ENCODE measurements at regions not wholly inside any gene's neighbourhood (a gene's known extent, or its start where the extent isn't known, plus 50 kb on each side); places are given as distances from the start of the nearest gene placed in this dataset.

DNA sequence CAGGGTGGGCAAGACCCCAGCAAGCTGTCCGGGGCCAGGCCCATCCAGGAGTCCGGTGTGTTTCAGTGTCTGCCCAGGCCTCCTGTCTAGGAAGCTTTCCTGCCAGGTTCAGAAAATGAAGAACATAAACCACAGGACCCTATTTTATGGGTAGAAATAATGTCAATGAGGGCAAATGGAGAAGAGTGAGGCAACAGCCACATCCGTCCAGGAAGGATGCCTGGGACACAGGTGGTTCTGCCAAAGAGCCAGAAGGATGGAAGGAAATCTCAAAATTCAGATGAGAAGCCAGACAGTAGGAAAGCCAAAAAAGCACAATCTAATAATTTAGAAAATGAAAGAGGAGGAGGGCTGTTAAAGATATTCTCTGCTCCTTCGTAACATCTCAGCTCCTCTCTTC lies 262.3 kb downstream of the AUH start:
- Histone ChIP-seq H3K9ac (ENCODE audit: low read length) (peak overlapping the region; percentile 5), H2AFZ (ENCODE audit: low read length) (no peak overlapping the region), H3K27ac (ENCODE audit: low read length) (peak overlapping the region; percentile 74), H3K9me3 (ENCODE audit: low read length) (no peaks in the 10 kb centered on the region), H4K20me1 (ENCODE audit: low read length) (no peaks in the 10 kb centered on the region), H3K9me2 (replicated peaks; ENCODE audit: low read length) (no peaks in the 10 kb centered on the region), H3K79me2 (ENCODE audit: low read length) (no peaks in the 10 kb centered on the region), H3K4me2 (ENCODE audit: low read length) (peak overlapping the region; percentile 70), H3K36me3 (ENCODE audit: low read depth, low read length) (no peaks in the 10 kb centered on the region), H3K27me3 (ENCODE audit: low read length) (no peaks in the 10 kb centered on the region), H3K4me1 (ENCODE audit: insufficient read depth, low read length) (peaks cover 22% of the 10 kb centered on the region), H3F3A (ENCODE audit: low read length, unreplicated experiment) (no peaks in the 10 kb centered on the region), H3K4me3 (ENCODE audit: low read length) (peak overlapping the region; percentile 42; the same call in 1 of the 2 replicates)
- intact Hi-C loops (cut with micrococcal nuclease) = no loop called here
- no TSS peak for BruUV-seq (replicated peaks)
- ChIA-PET CTCF (interaction anchor here (0.5 kb wide), 1 partner anchor 132 kb away, joined by 3 read pairs; no protein-coding TSS in a partner anchor), POLR2A (ENCODE audit: unreplicated experiment) (interaction anchor here (0.6 kb wide), 1 partner anchor 103 kb away, joined by 4 read pairs; no protein-coding TSS in a partner anchor)
- TF ChIP-seq EZH2phosphoT487 (IDR thresholded peaks at IDR 0.05; ENCODE audit: borderline replicate concordance, low read length) (no peak), EZH2 (IDR thresholded peaks at IDR 0.05; ENCODE audit: low read length, unreplicated experiment) (no peak)
- TF ChIP-seq, protein P1, sequence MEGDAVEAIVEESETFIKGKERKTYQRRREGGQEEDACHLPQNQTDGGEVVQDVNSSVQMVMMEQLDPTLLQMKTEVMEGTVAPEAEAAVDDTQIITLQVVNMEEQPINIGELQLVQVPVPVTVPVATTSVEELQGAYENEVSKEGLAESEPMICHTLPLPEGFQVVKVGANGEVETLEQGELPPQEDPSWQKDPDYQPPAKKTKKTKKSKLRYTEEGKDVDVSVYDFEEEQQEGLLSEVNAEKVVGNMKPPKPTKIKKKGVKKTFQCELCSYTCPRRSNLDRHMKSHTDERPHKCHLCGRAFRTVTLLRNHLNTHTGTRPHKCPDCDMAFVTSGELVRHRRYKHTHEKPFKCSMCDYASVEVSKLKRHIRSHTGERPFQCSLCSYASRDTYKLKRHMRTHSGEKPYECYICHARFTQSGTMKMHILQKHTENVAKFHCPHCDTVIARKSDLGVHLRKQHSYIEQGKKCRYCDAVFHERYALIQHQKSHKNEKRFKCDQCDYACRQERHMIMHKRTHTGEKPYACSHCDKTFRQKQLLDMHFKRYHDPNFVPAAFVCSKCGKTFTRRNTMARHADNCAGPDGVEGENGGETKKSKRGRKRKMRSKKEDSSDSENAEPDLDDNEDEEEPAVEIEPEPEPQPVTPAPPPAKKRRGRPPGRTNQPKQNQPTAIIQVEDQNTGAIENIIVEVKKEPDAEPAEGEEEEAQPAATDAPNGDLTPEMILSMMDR (conservative IDR thresholded peaks at IDR 0.05; ENCODE audit: low read depth, low read length) = no peak
- no peak for DNase-seq
- ATAC-seq = no peak

GRCh38 chr9:91100878-91101450 lies 260.8 kb downstream of the AUH start:
- ChIA-PET POLR2A (ENCODE audit: unreplicated experiment) (no interaction called here), CTCF (no interaction called here)
- no TSS peak for BruUV-seq (replicated peaks)
- intact Hi-C loops (cut with micrococcal nuclease) = loop anchor here (2.0 kb wide), 1 partner anchor 30 kb away; no protein-coding TSS in a partner anchor
- Histone ChIP-seq H3K4me3 (ENCODE audit: low read length) (no peak overlapping the region), H3K27ac (ENCODE audit: low read length) (peak overlapping the region; percentile 74), H3K9ac (ENCODE audit: low read length) (peak overlapping the region; percentile 58), H3K36me3 (ENCODE audit: low read depth, low read length) (no peaks in the 10 kb centered on the region), H3K4me1 (ENCODE audit: insufficient read depth, low read length) (peaks cover 22% of the 10 kb centered on the region), H3K27me3 (ENCODE audit: low read length) (no peaks in the 10 kb centered on the region), H3K4me2 (ENCODE audit: low read length) (peak overlapping the region; percentile 70), H3K9me2 (replicated peaks; ENCODE audit: low read length) (no peaks in the 10 kb centered on the region), H4K20me1 (ENCODE audit: low read length) (no peaks in the 10 kb centered on the region), H3K79me2 (ENCODE audit: low read length) (no peaks in the 10 kb centered on the region), H3K9me3 (ENCODE audit: low read length) (no peaks in the 10 kb centered on the region), H2AFZ (ENCODE audit: low read length) (no peak overlapping the region), H3F3A (ENCODE audit: low read length, unreplicated experiment) (no peaks in the 10 kb centered on the region)
- DNase-seq = no peak
- TF ChIP-seq, protein P1 (conservative IDR thresholded peaks at IDR 0.05; ENCODE audit: low read depth, low read length) = no peak
- ATAC-seq = no peak

DNA sequence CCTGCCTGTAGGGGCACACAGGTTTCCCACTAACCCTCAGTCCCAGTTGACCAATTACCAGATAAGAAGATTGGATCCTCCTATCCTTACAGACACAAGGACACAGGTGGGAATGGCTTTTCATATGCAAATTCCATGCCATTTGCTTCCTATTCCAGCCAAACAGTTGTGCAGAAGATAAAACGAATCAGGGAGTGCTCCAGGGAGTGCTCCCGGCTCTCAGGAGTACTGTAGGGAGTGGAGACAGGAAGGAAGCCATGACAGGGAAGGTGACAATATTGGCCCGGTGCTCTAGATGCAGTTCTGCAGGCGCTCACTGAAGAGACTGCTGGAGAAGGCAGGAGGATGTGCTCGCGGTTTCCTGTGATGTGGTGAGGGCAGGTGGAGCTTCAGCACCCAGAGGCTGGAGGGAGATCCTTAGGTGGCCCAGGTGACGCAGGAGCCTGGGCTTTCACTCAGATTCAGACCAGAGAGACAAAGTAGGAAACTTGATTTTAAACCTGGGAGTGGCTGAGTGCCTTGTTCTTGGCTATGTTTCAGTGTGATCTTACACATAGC lies 260.0 kb downstream of the AUH start:
- no peak overlapping the region for H2AFZ ChIP-seq (ENCODE audit: low read length)
- H4K20me1 ChIP-seq (ENCODE audit: low read length) = no peaks in the 10 kb centered on the region
- DNase-seq (no peak), ATAC-seq (no peak)
- no peaks in the 10 kb centered on the region for H3K9me2 ChIP-seq (replicated peaks; ENCODE audit: low read length)
- no peaks in the 10 kb centered on the region for H3K9me3 ChIP-seq (ENCODE audit: low read length)
- no peaks in the 10 kb centered on the region for H3K79me2 ChIP-seq (ENCODE audit: low read length)
- ChIA-PET POLR2A (ENCODE audit: unreplicated experiment) (no interaction called here), CTCF (no interaction called here)
- no peaks in the 10 kb centered on the region for H3K36me3 ChIP-seq (ENCODE audit: low read depth, low read length)
- H3K9ac ChIP-seq (ENCODE audit: low read length) = no peak overlapping the region
- intact Hi-C loops (cut with micrococcal nuclease) = loop anchor here (2.0 kb wide), 1 partner anchor 29 kb away; no protein-coding TSS in a partner anchor
- H3K4me1 ChIP-seq (ENCODE audit: insufficient read depth, low read length) = peaks cover 22% of the 10 kb centered on the region
- no peaks in the 10 kb centered on the region for H3K27me3 ChIP-seq (ENCODE audit: low read length)
- BruUV-seq (replicated peaks) = no TSS peak
- H3K4me3 ChIP-seq (ENCODE audit: low read length) = no peak overlapping the region
- H3K27ac ChIP-seq (ENCODE audit: low read length) = no peak overlapping the region
- TF ChIP-seq EZH2phosphoT487 (IDR thresholded peaks at IDR 0.05; ENCODE audit: borderline replicate concordance, low read length) (no peak), EZH2 (IDR thresholded peaks at IDR 0.05; ENCODE audit: low read length, unreplicated experiment) (no peak)
- TF ChIP-seq, protein P1 (conservative IDR thresholded peaks at IDR 0.05; ENCODE audit: low read depth, low read length) = no peak
- no peaks in the 10 kb centered on the region for H3F3A ChIP-seq (ENCODE audit: low read length, unreplicated experiment)
- no peak overlapping the region for H3K4me2 ChIP-seq (ENCODE audit: low read length)

Measured in PC-3 (cell line).